GM23248 (cell line): ENCODE measurements at regions not wholly inside any gene's neighbourhood (a gene's known extent, or its start where the extent isn't known, plus 50 kb on each side); places are given as distances from the start of the nearest gene placed in this dataset.

Experiments used
- EZH2 ChIP-seq: fragments of 200-600 bp; sonication (generic); IDR thresholded peaks from 2 replicates; pipeline ENCODE4 v1.6.1; 2018; ENCODE audit warnings: antibody characterized with exemption, mild to moderate bottlenecking; ENCODE audit not compliant: insufficient read depth, poor library complexity, severe bottlenecking
- EZH2phosphoT487 ChIP-seq: fragments of 200-600 bp; sonication (generic); IDR thresholded peaks from 2 replicates; pipeline ENCODE4 v1.6.1; 2018; ENCODE audit warnings: antibody characterized with exemption, moderate library complexity, mild to moderate bottlenecking, low read depth; ENCODE audit not compliant: insufficient read depth

DNA sequence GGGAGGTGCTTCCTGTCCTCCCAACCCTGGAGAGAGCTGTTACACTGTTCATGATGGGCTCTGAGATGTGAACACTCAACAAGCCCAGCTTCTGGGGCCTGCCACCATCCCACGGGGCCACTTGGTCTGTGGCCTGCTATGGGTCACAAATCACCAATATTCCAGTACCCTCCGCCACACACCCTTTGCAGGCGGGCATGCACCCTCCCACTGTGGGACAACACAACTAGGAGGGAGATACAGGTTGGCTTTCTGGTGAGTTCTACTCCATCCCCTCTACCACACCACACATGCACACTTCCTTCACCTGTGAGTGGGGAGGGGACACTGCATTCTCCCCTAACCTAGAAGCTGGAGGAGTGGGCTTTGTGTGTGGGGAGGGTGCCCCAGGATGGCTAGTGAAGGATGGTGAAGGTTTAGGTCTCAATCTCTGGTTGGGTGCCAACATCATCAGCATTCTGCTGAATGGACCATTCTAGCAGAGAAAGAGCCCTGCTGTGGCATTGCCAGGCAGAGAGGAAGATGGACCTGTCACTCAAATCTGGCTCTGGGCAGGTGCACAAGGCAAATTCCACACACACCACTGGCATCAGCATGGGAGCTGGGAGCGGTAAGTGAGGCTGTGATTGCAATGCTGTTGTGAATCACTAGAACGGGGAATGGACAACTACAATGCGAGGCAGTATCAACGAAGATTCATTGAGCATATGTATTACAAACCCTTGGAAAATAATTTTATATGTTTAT is 175.1 kb downstream of the THBS2 start:
- TF ChIP-seq EZH2: no peak
- TF ChIP-seq EZH2phosphoT487: no peak
